GM12878 (cell line): ENCODE measurements at regions not wholly inside any gene's neighbourhood (a gene's known extent, or its start where the extent isn't known, plus 50 kb on each side); places are given as distances from the start of the nearest gene placed in this dataset.

ENCODE experiments used
- ATF2 ChIP-seq: IDR thresholded peaks from 2 replicates; pipeline ENCODE4 v1.6.1; 2012; ENCODE audit warnings: low read length, inconsistent platforms
- CTCF ChIP-seq, 3 experiments: IDR thresholded peaks in 2 of 3; conservative IDR thresholded peaks in 1 of 3; 2 replicates each; pipeline ENCODE4 v1.5.1; 2011; ENCODE audit warnings: low read depth in 3 of 3, low read length in 3 of 3, mild to moderate bottlenecking in 3 of 3, control low read depth in 2 of 3, moderate library complexity in 2 of 3, inconsistent platforms in 1 of 3, mixed read lengths in 1 of 3; ENCODE audit not compliant: control insufficient read depth in 2 of 3, insufficient read depth in 1 of 3; ENCODE audit errors: extremely low read depth in 1 of 3
- GABPA ChIP-seq: IDR thresholded peaks from 2 replicates; pipeline ENCODE4 v1.6.1; 2014; ENCODE audit warnings: antibody characterized with exemption, low read depth, mild to moderate bottlenecking, inconsistent platforms
- NR2C2 ChIP-seq: IDR thresholded peaks from 2 replicates; pipeline ENCODE4 v1.6.1; 2011; ENCODE audit warnings: borderline replicate concordance, low read depth; ENCODE audit not compliant: control insufficient read depth, insufficient read length
- NRF1 ChIP-seq: conservative IDR thresholded peaks from 2 replicates; pipeline ENCODE4 v1.6.1; 2011; ENCODE audit warnings: mild to moderate bottlenecking, low read depth, low read length, improper control_type of control experiment
- RAD21 ChIP-seq: IDR thresholded peaks from 2 replicates; pipeline ENCODE4 v1.6.1; 2011; ENCODE audit warnings: mild to moderate bottlenecking, low read depth, low read length, moderate library complexity; ENCODE audit not compliant: insufficient read depth
- RELA ChIP-seq: fragments of 450-650 bp; IDR thresholded peaks from 2 replicates; pipeline ENCODE4 v1.8.0; 2014; ENCODE audit warnings: borderline replicate concordance; ENCODE audit not compliant: partially characterized antibody

GRCh38 chr9:113754739-113755138, 121.4 kb upstream of the ZNF618 start:
- TF ChIP-seq RAD21 (no peak), RELA (no peak), NRF1 (no peak), GABPA (no peak), ATF2 (no peak), CTCF (IDR thresholded peaks at IDR 0.05 in 2 of 3, conservative IDR thresholded peaks at IDR 0.05 in 1 of 3; ENCODE audit: control insufficient read depth in 2 of 3, extremely low read depth in 1 of 3, insufficient read depth in 1 of 3, low read depth in 3 of 3, low read length in 3 of 3) (no peak), NR2C2 (no peak)
